ENCODE measurements at regions not wholly inside any gene's neighbourhood (a gene's known extent, or its start where the extent isn't known, plus 50 kb on each side); places are given as distances from the start of the nearest gene placed in this dataset.
A peak's percentile ranks its signal among the peaks of the same experiment; 100 is the strongest.

DNA sequence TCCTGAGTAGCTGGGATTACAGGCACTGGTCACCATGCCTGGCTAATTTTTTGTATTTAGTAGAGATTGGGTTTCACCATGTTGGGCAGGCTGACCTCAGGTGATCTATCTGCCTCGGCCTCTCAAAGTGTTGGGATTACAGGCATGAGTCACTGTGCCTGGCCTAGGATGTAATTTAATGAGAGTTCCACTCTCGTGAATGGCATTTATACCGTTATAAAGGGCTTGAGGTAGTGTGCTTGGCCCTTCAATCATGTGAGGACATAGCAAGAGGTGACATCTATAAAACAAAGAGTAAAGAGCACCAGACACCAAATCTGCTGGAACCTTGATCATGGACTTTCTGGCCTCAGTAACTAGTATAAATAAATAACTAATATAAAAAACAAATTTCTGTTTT is 93.5 kb upstream of the PPP1R9A start:
- DNase-seq: no peak

DNA sequence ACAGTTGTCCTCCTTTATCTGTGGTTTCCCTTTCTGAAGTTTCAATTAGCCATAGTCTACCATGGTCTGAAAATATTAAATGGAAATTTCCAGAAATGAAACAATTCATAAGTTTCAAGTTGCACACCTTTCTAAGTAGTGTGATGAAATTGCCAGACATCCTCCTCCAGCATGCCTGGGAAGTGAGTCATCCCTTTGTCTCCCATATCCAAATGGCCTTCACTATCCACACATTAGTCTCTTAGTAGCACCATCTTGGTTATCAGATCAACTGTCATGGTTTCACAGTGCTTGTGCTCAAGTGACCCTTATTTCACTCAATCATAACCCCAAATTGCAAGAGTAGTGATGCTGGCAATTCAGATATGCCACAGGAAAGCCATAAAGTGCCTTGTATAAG is 83.4 kb upstream of the PPP1R9A start:
- peak; percentile 71 for DNase-seq

DNA sequence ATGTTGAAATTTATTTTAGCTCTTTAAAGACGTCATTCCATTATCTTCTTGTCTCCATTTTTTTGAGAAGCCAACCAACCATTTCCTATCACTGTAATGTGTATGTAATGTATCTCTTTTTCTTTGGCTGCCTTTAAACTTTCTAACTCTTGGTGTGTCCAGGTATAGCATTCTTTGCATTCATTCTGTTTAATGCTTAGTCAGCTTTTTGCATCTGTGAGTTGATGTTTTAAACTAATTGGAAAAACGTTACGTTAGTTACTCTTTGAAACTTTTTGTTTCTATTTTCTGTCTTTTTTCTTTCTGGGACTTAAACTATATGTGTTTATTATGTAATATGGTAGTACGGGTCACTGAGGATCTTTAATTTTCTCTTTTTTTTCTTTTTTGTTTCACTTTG is 77.4 kb upstream of the PPP1R9A start:
- no peak for DNase-seq

DNA sequence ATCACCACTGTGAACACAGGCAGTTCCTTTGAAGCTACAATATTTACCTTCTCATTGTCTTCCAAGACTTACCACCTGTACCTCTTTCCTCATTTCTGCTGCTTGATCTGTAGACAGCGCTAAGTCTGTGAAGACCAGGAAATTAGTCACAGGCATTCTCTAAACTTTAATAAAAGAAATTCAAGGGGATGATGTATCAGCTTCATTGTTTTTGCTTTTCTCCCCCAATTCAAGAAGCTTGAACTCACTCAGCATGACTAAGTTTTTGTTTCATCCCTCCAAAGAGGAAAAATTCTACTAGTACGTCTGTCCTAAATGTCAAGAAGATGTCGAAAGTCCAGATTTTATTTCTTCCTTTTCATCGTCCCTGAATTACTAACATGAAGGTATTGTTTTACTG is 75.3 kb upstream of the PPP1R9A start:
- DNase-seq: no peak

DNA sequence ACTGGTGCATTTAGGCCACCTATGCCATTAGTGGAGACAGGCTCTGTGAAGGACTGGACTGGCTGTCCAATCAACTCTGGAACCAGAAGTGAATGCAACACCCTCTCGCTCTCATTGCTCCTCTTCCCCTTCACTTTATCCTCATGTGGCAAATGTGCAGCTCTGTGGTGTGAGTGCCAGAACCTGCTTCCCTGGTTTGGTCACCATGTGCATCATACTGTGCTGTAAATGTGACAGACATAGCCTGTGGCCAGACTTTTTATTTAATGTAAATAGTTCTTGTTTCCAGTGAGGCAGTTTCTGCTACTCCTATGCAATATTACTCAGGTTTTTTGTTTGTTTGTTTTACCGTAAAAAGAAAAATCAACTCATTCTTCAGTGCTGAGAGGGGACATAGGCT is 73.0 kb upstream of the PPP1R9A start:
- DNase-seq: no peak

DNA sequence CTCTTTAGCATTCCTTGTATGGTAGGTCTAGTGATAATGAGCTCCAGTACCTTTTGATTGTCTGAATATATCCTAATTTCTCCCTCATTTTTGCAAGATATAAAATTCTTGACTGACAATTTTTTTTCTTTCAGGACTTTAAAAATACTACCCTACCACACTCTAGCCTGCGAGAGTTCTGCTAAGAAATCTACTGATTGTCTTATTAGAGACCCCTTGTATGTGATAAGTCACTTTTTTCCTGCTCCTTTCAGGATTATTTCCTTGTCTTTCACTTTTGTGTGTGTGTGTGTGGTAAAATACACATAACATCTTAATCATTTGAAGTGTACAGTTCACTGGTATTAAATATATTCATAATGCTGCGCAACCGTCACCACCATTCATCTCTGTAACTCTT is 68.7 kb upstream of the PPP1R9A start:
- DNase-seq: no peak

DNA sequence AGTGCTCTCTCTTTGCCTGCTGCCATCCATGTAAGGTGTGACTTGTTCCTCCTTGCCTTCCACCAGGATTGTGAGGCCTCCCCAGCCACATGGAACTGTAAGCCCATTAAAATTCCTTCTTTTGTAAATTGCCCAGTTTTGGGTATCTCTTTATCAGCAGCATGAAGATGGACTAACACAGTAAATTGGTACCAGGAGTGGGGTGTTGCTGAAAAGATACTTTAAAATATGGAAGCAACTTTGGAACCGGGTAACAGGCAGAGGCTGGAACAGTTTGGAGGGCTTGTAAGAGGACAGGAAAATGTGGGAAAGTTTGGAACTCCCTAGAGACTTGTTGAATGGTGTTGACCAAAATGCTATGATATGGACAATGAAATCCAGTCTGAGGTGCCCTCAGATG is 63.8 kb upstream of the PPP1R9A start:
- no peak for DNase-seq

DNA sequence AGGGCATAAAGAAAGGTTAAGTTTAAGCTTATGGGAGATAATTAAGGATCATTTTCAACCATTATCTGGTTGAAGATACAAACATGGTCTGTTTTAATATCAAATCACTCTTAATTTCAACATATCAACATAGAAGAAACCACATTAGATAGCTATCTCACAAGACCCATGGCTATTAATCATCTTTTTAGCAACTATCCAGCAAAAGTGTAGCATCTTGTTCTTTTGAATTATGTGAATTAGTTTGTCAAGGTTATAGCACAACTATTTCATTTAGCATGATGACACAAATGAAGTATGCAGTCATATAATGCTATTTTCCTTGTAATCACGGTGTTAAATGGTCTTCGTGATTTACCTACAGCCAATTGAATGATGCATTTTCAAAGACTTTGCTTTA is 58.9 kb upstream of the PPP1R9A start:
- DNase-seq: no peak

DNA sequence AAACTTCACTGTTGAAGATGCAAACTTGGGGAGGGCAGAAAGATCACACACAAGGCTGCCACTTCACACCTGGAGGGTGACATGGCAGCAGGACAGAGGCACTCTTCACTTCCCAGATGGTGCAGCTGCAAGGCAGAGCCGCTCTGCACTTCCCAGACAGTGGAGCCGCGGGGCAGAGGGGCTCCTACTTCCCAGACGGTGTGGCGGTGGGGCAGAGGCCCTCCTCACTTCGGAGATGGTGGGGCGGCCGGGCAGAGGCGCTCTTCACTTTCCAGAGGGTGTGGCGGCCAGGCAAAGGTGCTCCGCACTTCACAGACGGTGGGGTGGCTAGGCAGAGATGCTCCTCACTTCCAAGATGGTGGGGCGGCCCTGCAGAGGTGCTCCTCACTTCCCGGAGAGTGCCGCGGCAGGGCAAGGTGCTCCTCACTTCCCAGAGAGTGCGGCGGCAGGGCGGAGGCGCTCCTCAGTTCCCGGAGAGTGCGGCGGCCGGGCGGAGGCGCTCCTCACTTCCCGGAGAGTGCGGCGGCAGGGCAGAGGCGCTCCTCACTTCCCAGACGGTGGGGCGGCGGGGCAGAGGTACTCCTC is 58.3 kb upstream of the PPP1R9A start:
- DNase-seq: no peak

DNA sequence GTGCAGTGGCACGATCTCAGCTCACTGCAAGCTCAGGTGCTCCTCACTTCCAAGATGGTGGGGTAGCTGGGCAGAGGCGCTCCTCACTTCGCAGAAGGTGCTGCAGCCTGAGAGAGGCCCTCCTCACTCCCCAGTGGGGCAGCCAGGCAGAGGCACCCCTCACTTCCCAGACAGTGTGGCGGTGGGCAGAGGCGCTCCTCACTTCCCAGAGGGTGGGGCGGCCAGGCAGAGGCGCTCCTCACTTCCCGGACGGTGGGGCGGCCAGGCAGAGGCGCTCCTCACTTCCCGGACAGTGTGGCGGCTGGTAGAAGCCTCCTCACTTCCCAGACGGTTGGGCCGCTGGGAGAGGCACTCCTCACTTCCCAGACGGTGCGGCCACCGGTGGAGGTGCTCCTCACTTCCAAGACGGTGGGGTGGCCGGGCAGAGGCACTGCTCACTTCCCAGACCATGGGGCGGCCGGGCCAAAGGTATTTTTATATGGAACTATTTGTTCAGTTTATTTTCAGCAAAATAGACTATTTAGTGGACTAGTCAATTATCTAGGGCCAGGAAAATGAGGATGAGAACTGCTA is 57.7 kb upstream of the PPP1R9A start:
- DNase-seq: no peak

DNA sequence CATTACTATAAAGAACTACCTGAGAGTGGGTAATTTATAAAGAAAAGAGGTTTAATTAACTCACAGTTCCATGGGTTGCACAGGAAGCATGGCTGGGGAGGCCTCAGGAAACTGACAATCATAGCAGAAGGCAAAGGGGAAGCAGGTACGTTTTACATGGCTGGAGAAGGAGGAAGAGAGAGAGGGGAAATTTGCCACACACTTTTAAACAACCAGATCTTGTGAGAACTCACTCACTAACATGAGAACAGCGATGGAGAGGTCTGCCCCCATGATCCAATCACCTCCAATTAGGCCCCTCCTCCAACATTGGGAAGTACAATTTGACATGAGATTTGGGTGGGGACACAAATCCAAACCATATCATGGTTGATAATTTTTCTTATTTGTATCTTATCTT is 51.8 kb upstream of the PPP1R9A start:
- DNase-seq: no peak

DNA sequence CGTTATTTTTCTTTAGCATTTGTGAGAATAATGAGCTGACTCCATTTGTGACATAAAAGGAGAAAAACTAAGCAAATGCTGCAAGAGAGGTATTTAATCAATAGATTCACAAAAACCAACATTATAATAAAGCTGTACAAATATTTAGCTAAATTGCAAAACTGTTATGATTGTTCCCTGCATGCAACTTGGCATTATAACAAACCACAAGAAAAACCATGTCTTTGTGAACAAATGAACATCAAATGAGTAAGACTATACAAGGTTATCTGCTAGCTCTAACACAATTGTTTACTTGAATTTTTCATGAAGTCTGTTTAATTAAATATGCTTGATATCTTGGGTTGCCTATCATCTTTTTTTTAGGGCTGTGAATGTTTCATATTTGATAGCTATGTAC is 50.8 kb upstream of the PPP1R9A start:
- no peak for DNase-seq

Measured in fibroblast of skin of right quadriceps (primary cell).